ENCODE measurements at regions not wholly inside any gene's neighbourhood (a gene's known extent, or its start where the extent isn't known, plus 50 kb on each side); places are given as distances from the start of the nearest gene placed in this dataset.

- TF ChIP-seq CTCF (IDR thresholded peaks at IDR 0.05) (no peak), POLR2A (IDR thresholded peaks at IDR 0.05) (no peak), POLR2AphosphoS5 (IDR thresholded peaks at IDR 0.05) (no peak)
These were observed 197.1 kb upstream of the IRS2 start for GRCh38 chr13:109983447-109983846.
